ENCODE measurements at regions not wholly inside any gene's neighbourhood (a gene's known extent, or its start where the extent isn't known, plus 50 kb on each side); places are given as distances from the start of the nearest gene placed in this dataset.
"Not testable (repeated sequence)": the region's sequence is repeated elsewhere in the genome, so short reads cannot be mapped to it uniquely, and the experiment has no call there.

GRCh38 chr7:6939126-6939525 is 113.1 kb upstream of the CCZ1B start:
- not testable (repeated sequence) for DNase-seq

GRCh38 chr7:6939896-6940295 is 113.8 kb upstream of the CCZ1B start:
- not testable (repeated sequence) for DNase-seq

- not testable (repeated sequence) for DNase-seq
These were observed 120.8 kb upstream of the CCZ1B start for GRCh38 chr7:6946873-6947272.

GRCh38 chr7:6950231-6950630 is 124.2 kb upstream of the CCZ1B start:
- not testable (repeated sequence) for DNase-seq

GRCh38 chr7:6951553-6951952 is 125.5 kb upstream of the CCZ1B start:
- not testable (repeated sequence) for DNase-seq

- not testable (repeated sequence) for DNase-seq
These were observed 127.2 kb upstream of the CCZ1B start for GRCh38 chr7:6953138-6953797.

GRCh38 chr7:6953798-6954181 is 127.7 kb upstream of the CCZ1B start:
- DNase-seq, result not testable (repeated sequence)

GRCh38 chr7:6955385-6955784 is 129.3 kb upstream of the CCZ1B start:
- DNase-seq, result not testable (repeated sequence)

- not testable (repeated sequence) for DNase-seq
These were observed 130.0 kb upstream of the CCZ1B start for GRCh38 chr7:6955990-6956566.

GRCh38 chr7:6958371-6958770 is 132.3 kb upstream of the CCZ1B start:
- DNase-seq, result not testable (repeated sequence)

GRCh38 chr7:6959942-6960341 is 133.9 kb upstream of the CCZ1B start:
- DNase-seq, result not testable (repeated sequence)

GRCh38 chr7:6962871-6963270 is 136.8 kb upstream of the CCZ1B start:
- DNase-seq, result not testable (repeated sequence)

GRCh38 chr7:6965051-6965450 is 139.0 kb upstream of the CCZ1B start:
- peak; percentile 42 for DNase-seq

- not testable (repeated sequence) for DNase-seq
These were observed 144.1 kb upstream of the CCZ1B start for GRCh38 chr7:6970180-6970579.

- DNase-seq, result not testable (repeated sequence)
These were observed 148.8 kb upstream of the CCZ1B start for GRCh38 chr7:6974876-6975275.

- DNase-seq, result not testable (repeated sequence)
These were observed 149.3 kb upstream of the CCZ1B start for GRCh38 chr7:6975346-6975745.

- DNase-seq, result not testable (repeated sequence)
These were observed 151.3 kb upstream of the CCZ1B start for GRCh38 chr7:6977368-6977767.

- not testable (repeated sequence) for DNase-seq
These were observed 152.3 kb upstream of the CCZ1B start for GRCh38 chr7:6978326-6978725.

- not testable (repeated sequence) for DNase-seq
These were observed 153.4 kb upstream of the CCZ1B start for GRCh38 chr7:6979456-6979855.

- not testable (repeated sequence) for DNase-seq
These were observed 156.3 kb upstream of the CCZ1B start for GRCh38 chr7:6982375-6982774.

GRCh38 chr7:6986892-6987291 is 160.8 kb upstream of the CCZ1B start:
- DNase-seq, result not testable (repeated sequence)

- not testable (repeated sequence) for DNase-seq
These were observed 162.5 kb upstream of the CCZ1B start for GRCh38 chr7:6988608-6989007.

- DNase-seq, result not testable (repeated sequence)
These were observed 163.9 kb upstream of the CCZ1B start for GRCh38 chr7:6989968-6990367.

GRCh38 chr7:6990426-6991152 is 164.5 kb upstream of the CCZ1B start:
- not testable (repeated sequence) for DNase-seq

Data from NCI-H1105 treated with DMSO at 0.1 percent for 48 hours (cell line).